Neuronal stem cell (in vitro differentiated cells): ENCODE measurements at regions not wholly inside any gene's neighbourhood (a gene's known extent, or its start where the extent isn't known, plus 50 kb on each side); places are given as distances from the start of the nearest gene placed in this dataset.

Experiments used
- DNase-seq: peaks from one replicate; pipeline ENCODE4 v3.0.0-alpha.2; 2013; ENCODE audit warnings: low spot score
- H2AFZ ChIP-seq: one replicate; pipeline ENCODE4 v1.6.1; 2013; ENCODE audit warnings: mild to moderate bottlenecking, low read length, inconsistent platforms
- H2AK5ac ChIP-seq: 2 replicates; pipeline ENCODE4 v1.6.1; 2013; ENCODE audit warnings: low read depth, mild to moderate bottlenecking, inconsistent platforms, low read length, moderate library complexity, mixed read lengths
- H2BK120ac ChIP-seq: 2 replicates; pipeline ENCODE4 v1.6.1; 2013; ENCODE audit warnings: low read depth, mild to moderate bottlenecking, inconsistent platforms, low read length, moderate library complexity, mixed read lengths
- H2BK12ac ChIP-seq: one replicate; pipeline ENCODE4 v1.6.1; 2013; ENCODE audit warnings: low read length, inconsistent platforms
- H2BK15ac ChIP-seq: 2 replicates; pipeline ENCODE4 v1.6.1; 2013; ENCODE audit warnings: mild to moderate bottlenecking, low read length, inconsistent platforms, mixed read lengths
- H2BK5ac ChIP-seq: one replicate; pipeline ENCODE4 v1.6.1; 2013; ENCODE audit warnings: inconsistent platforms, mild to moderate bottlenecking, low read length, moderate library complexity
- H3K14ac ChIP-seq: one replicate; pipeline ENCODE4 v1.6.1; 2013; ENCODE audit warnings: low read length, inconsistent platforms
- H3K18ac ChIP-seq: 2 replicates; pipeline ENCODE4 v1.6.1; 2013; ENCODE audit warnings: low read length, inconsistent platforms
- H3K23ac ChIP-seq: 2 replicates; pipeline ENCODE4 v1.6.1; 2013; ENCODE audit warnings: low read depth, mild to moderate bottlenecking, mixed read lengths, low read length, inconsistent platforms; ENCODE audit not compliant: poor library complexity
- H3K27ac ChIP-seq: replicated peaks from 3 replicates; pipeline ENCODE4 v1.5.1; 2013; ENCODE audit warnings: low read length, inconsistent platforms
- H3K27me3 ChIP-seq, 3 experiments: 2 replicates each; pipeline ENCODE4 v1.6.1; 2013; ENCODE audit warnings: low read length in 3 of 3, mild to moderate bottlenecking in 2 of 3, inconsistent platforms in 1 of 3, low read depth in 1 of 3, mixed read lengths in 1 of 3, moderate library complexity in 1 of 3; ENCODE audit not compliant: control insufficient read depth in 3 of 3, insufficient read depth in 3 of 3
- H3K36me3 ChIP-seq, 2 donors: replicated peaks in 1 of 2; 2 replicates each; pipeline ENCODE4 v1.6.1; 2013; ENCODE audit warnings: low read length in 2 of 2; ENCODE audit not compliant: control insufficient read depth in 2 of 2, insufficient read depth in 2 of 2
- H3K4ac ChIP-seq: 2 replicates; pipeline ENCODE4 v1.6.1; 2013; ENCODE audit warnings: inconsistent platforms, mild to moderate bottlenecking, low read length, moderate library complexity
- H3K4me1 ChIP-seq, 2 donors: 1 replicate in 1 of 2; 2 replicates in 1 of 2; pipeline ENCODE4 v1.6.1; 2013; ENCODE audit warnings: low read length in 2 of 2, low read depth in 1 of 2; ENCODE audit not compliant: control insufficient read depth in 2 of 2, insufficient read depth in 1 of 2
- H3K4me2 ChIP-seq: one replicate; pipeline ENCODE4 v1.6.1; 2013; ENCODE audit warnings: mild to moderate bottlenecking, low read length, inconsistent platforms; ENCODE audit not compliant: insufficient read depth, poor library complexity, severe bottlenecking
- H3K4me3 ChIP-seq, 2 donors: 2 replicates each; pipeline ENCODE4 v1.5.1; 2013; ENCODE audit warnings: low read length in 2 of 2, mild to moderate bottlenecking in 2 of 2, inconsistent platforms in 1 of 2, moderate library complexity in 1 of 2
- H3K79me1 ChIP-seq: one replicate; pipeline ENCODE4 v1.6.1; 2013; ENCODE audit warnings: low read depth, mild to moderate bottlenecking, inconsistent platforms, low read length, moderate library complexity
- H3K9ac ChIP-seq: one replicate; pipeline ENCODE4 v1.6.1; 2013; ENCODE audit warnings: mild to moderate bottlenecking, low read depth, low read length, inconsistent platforms; ENCODE audit not compliant: poor library complexity
- H3K9me3 ChIP-seq, 2 donors: replicated peaks in 1 of 2; 2 replicates each; pipeline versions ENCODE3 to v1.6.1; 2013; ENCODE audit warnings: low read length in 2 of 2, mild to moderate bottlenecking in 2 of 2, inconsistent platforms in 1 of 2, low read depth in 1 of 2, mixed read lengths in 1 of 2, moderate library complexity in 1 of 2; ENCODE audit not compliant: control insufficient read depth in 2 of 2, insufficient read depth in 1 of 2
- H4K8ac ChIP-seq: one replicate; pipeline ENCODE4 v1.6.1; 2013; ENCODE audit warnings: low read depth, mild to moderate bottlenecking, inconsistent platforms, low read length, moderate library complexity
- H4K91ac ChIP-seq: one replicate; pipeline ENCODE4 v1.6.1; 2013; ENCODE audit warnings: low read length, low read depth, mild to moderate bottlenecking, inconsistent platforms; ENCODE audit not compliant: poor library complexity
- WGBS, 2 donors: extraction: QIAGEN DNeasy Blood & Tissue Kit; methylation state at CpG; one replicate each; pipeline ENCODE4 v1.1.7; 2013; ENCODE audit warnings: missing lambda C conversion rate in 2 of 2, mixed read lengths in 1 of 2; ENCODE audit not compliant: insufficient read length in 2 of 2, insufficient replicate concordance in 1 of 2; ENCODE audit errors: extremely low coverage in 2 of 2; 5-methylcytosine and 5-hydroxymethylcytosine counted together

DNA sequence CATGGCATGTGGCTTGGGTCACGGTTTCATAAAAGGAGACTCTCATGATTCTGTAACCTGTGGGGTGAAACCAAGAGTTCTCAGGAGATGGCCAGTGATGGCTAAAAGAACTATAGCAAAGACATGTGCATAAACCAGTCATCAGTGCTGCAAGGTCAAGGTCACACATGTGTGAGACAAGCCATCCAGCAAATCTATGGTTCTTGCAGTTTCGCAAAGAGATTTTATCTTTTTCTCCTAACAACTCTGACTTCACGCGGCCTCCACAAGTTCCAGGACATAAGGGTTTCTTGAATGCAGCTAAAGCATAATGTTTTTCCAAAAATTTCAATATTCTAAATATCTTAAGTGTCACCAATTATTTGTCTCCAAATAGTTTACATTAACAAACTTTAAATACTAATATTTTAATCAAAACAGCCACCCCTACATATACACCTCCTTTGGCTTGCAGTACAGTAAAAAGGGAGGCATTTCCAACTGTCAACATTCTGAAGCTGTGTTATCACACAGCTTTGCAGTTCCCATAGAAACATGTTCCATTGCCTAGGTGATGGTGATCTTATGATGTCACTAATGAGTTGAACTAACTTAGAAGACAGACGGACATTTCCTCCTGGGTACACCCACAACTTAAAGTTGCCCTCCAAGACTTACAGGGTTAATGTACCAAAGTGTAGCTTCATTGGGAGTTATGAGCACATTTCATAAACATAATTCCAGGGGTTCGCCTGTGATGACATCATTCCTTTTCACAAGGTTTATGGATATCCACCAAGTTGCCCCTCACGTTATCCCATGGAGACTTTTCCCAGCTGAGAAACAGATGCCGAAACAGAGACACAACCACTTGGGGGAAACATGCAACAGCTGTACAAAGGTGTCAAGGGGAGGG, 250.9 kb upstream of the PDE10A start:
- H3K36me3 ChIP-seq: no peaks in the 10 kb centered on the region
- no peak overlapping the region for H3K4ac ChIP-seq
- WGBS, 2 donors: no CpG with 5 or more reads among the region's 8 CpGs
- no peak overlapping the region for H2BK5ac ChIP-seq
- no peak overlapping the region for H3K9ac ChIP-seq
- no peak overlapping the region for H3K14ac ChIP-seq
- H2BK120ac ChIP-seq: no peak overlapping the region
- no peak overlapping the region for H2BK15ac ChIP-seq
- no peaks in the 10 kb centered on the region for H3K9me3 ChIP-seq
- H2BK12ac ChIP-seq: no peak overlapping the region
- H3K27ac ChIP-seq: no peak overlapping the region
- H4K91ac ChIP-seq: no peak overlapping the region
- H3K79me1 ChIP-seq: no peaks in the 10 kb centered on the region
- H3K23ac ChIP-seq: no peak overlapping the region
- peaks cover 0 to 11% (median 0%) of the 10 kb centered on the region in 3 experiments for H3K27me3 ChIP-seq
- H3K4me1 ChIP-seq: peaks cover 0 to 2% of the 10 kb centered on the region in 2 donors
- no peak overlapping the region for H3K18ac ChIP-seq
- no peak for DNase-seq
- H3K4me3 ChIP-seq: no peak overlapping the region
- no peak overlapping the region for H2AK5ac ChIP-seq
- H4K8ac ChIP-seq: no peak overlapping the region
- no peak overlapping the region for H3K4me2 ChIP-seq
- H2AFZ ChIP-seq: no peak overlapping the region

DNA sequence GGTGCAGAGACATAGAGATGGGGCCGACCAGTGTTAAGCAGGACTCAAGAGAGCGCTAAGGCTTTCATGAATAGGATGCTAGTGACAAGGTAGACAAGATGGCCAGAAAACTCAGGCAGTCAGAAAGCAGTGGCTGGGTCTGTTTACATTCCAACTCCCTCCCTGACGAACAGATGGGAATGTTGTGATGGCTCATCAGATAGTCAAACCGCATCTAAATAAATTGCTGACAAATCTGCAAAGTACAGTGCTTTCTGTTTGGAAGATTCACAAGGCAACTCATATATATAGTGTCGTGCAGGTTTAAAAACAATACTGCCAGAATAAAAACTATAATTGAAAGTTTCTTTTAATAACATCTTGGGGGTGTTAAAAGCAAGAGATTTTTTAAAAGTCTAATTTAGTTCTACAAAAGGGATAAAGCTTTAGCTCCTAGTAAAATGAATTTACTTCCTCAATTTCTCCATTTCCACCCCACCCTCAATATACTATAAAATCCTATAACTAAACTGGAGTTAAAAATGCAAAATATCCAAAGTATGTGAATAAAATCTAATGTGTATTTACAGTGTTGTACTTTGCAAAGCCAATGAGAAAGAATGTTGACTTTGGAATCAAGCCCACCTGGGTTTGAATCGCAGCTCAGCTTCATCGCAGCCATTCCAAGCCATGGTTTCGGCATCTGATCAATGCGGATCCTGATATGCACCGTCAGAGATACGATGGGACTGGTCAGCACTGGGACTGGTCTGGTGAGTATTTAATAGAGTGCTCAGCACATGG, 247.3 kb upstream of the PDE10A start:
- Histone ChIP-seq H3K14ac (no peak overlapping the region), H3K23ac (no peak overlapping the region), H4K91ac (no peak overlapping the region), H2BK5ac (no peak overlapping the region), H3K9me3 (no peaks in the 10 kb centered on the region), H3K4me1 (no peaks in the 10 kb centered on the region), H3K9ac (no peak overlapping the region), H3K18ac (no peak overlapping the region), H3K4ac (no peak overlapping the region), H2AK5ac (no peak overlapping the region), H3K4me2 (no peak overlapping the region), H3K36me3 (no peaks in the 10 kb centered on the region), H2BK12ac (no peak overlapping the region), H2BK15ac (no peak overlapping the region), H3K27ac (no peak overlapping the region), H2BK120ac (no peak overlapping the region), H3K4me3 (no peak overlapping the region), H4K8ac (no peak overlapping the region), H3K79me1 (no peaks in the 10 kb centered on the region), H3K27me3 (peaks cover 0 to 11% (median 0%) of the 10 kb centered on the region in 3 experiments), H2AFZ (no peak overlapping the region)
- DNase-seq: no peak
- no CpG with 5 or more reads among the region's 11 CpGs for WGBS, 2 donors

DNA sequence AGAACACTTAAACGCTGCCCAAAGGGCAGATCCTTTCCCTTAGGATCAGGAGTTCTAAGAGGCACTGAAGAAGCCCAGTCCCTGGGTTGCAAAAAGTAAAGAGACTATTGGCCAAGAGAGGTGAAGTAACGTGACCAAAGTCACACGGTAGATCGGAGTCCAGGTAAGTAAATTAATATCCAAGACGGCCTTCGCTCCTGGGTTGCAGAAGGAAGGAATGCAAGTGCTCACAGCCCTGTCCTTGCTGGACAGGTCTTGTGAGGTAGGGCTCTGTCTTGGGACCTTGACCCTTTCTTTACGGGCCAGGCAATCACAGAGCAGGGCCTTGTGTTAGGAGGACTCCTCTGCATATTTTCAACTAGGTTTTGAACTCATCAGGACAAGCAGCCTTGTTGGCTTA, 243.7 kb upstream of the PDE10A start:
- Histone ChIP-seq H2BK5ac (no peak overlapping the region), H3K27ac (no peak overlapping the region), H3K4me2 (no peak overlapping the region), H3K36me3 (no peaks in the 10 kb centered on the region), H3K9me3 (peaks cover 0 to 2% of the 10 kb centered on the region in 2 donors), H2BK15ac (no peak overlapping the region), H3K18ac (no peak overlapping the region), H3K23ac (no peak overlapping the region), H2BK120ac (no peak overlapping the region), H4K91ac (no peak overlapping the region), H3K4me3 (no peak overlapping the region), H3K79me1 (no peaks in the 10 kb centered on the region), H4K8ac (no peak overlapping the region), H3K27me3 (no peaks in the 10 kb centered on the region), H3K4ac (no peak overlapping the region), H3K14ac (no peak overlapping the region), H3K4me1 (no peaks in the 10 kb centered on the region), H2BK12ac (no peak overlapping the region), H2AFZ (no peak overlapping the region), H3K9ac (no peak overlapping the region), H2AK5ac (no peak overlapping the region)
- no CpG with 5 or more reads among the region's 7 CpGs for WGBS, 2 donors
- no peak for DNase-seq

- H2AK5ac ChIP-seq: no peak overlapping the region
- no peak overlapping the region for H3K27ac ChIP-seq
- H3K18ac ChIP-seq: no peak overlapping the region
- no peak overlapping the region for H2BK12ac ChIP-seq
- DNase-seq: no peak
- no peak overlapping the region for H2AFZ ChIP-seq
- 100% methylated on average over 1 of the region's 2 CpGs; no CpG with 5 or more reads in 1 of the 2 donors for WGBS, 2 donors
- H3K9ac ChIP-seq: no peak overlapping the region
- H3K9me3 ChIP-seq: peaks cover 0 to 2% of the 10 kb centered on the region in 2 donors
- no peaks in the 10 kb centered on the region for H3K36me3 ChIP-seq
- H3K27me3 ChIP-seq: no peaks in the 10 kb centered on the region
- no peak overlapping the region for H4K8ac ChIP-seq
- no peak overlapping the region for H2BK5ac ChIP-seq
- no peak overlapping the region for H3K14ac ChIP-seq
- H4K91ac ChIP-seq: no peak overlapping the region
- no peak overlapping the region for H3K4me3 ChIP-seq
- no peak overlapping the region for H3K4ac ChIP-seq
- no peak overlapping the region for H3K4me2 ChIP-seq
- no peaks in the 10 kb centered on the region for H3K79me1 ChIP-seq
- no peak overlapping the region for H2BK120ac ChIP-seq
- no peak overlapping the region for H3K23ac ChIP-seq
- no peak overlapping the region for H2BK15ac ChIP-seq
- H3K4me1 ChIP-seq: no peaks in the 10 kb centered on the region
These were observed 242.7 kb upstream of the PDE10A start for GRCh38 chr6:165905744-165906143.
